ENCODE measurements at regions not wholly inside any gene's neighbourhood (a gene's known extent, or its start where the extent isn't known, plus 50 kb on each side); places are given as distances from the start of the nearest gene placed in this dataset.

DNA sequence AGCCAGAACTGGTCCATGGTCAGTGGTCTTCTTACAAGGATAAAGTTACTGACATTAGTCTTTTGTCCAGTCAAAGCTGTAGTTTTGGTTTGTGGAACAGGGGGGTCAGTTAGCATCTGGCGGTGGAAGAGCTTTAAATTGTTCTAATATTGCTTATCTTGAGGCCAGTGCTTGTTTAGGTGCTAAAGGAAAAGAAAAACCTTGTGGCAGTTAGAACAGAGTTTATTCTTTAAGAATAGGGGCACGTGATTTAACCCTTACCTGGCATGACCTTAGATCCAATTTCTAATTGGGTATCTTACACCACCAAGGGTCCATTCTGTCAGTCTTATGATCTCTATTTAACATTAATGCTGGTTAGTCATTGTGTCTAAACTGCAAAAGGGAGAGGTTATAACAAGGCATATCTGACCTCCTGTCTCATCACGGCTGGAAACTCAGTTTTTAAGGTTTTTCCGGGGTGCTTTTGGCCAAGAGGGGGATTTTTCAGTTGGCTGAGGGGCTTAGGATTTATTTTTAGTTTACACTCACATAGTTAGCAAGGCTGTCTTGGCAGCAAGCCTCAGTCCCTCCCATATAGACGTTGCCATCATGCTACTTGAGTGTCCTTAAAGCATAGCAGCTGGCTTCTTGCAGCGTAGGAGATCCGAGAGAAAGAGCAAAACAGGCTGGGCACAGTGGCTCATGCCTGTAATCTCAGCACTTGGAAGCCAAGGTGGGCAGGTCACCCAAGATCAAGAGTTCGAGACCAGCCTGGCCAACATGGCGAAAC is 60.1 kb upstream of the FAM89A start:
- no peak for TF ChIP-seq POLR2A (IDR thresholded peaks at IDR 0.05)
- TF ChIP-seq, protein P1, sequence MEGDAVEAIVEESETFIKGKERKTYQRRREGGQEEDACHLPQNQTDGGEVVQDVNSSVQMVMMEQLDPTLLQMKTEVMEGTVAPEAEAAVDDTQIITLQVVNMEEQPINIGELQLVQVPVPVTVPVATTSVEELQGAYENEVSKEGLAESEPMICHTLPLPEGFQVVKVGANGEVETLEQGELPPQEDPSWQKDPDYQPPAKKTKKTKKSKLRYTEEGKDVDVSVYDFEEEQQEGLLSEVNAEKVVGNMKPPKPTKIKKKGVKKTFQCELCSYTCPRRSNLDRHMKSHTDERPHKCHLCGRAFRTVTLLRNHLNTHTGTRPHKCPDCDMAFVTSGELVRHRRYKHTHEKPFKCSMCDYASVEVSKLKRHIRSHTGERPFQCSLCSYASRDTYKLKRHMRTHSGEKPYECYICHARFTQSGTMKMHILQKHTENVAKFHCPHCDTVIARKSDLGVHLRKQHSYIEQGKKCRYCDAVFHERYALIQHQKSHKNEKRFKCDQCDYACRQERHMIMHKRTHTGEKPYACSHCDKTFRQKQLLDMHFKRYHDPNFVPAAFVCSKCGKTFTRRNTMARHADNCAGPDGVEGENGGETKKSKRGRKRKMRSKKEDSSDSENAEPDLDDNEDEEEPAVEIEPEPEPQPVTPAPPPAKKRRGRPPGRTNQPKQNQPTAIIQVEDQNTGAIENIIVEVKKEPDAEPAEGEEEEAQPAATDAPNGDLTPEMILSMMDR (IDR thresholded peaks at IDR 0.05), result no peak

Measured in upper lobe of left lung (tissue), 4 donors.